ENCODE measurements at regions not wholly inside any gene's neighbourhood (a gene's known extent, or its start where the extent isn't known, plus 50 kb on each side); places are given as distances from the start of the nearest gene placed in this dataset.
A peak's percentile ranks its signal among the peaks of the same experiment; 100 is the strongest.

GRCh38 chr3:18758047-18758704, 333.0 kb upstream of the SATB1 start:
- Histone ChIP-seq H3K36me3 (ENCODE audit: control insufficient read depth in 2 of 2, insufficient read depth in 1 of 2, low read length in 2 of 2) (no peaks in the 10 kb centered on the region), H3K9me3 (ENCODE audit: control insufficient read depth, insufficient read depth, low read depth, low read length) (no peaks in the 10 kb centered on the region), H3K4me3 (ENCODE audit: low read depth, low read length) (no peak overlapping the region), H3K27ac (ENCODE audit: extremely low read depth, low read depth, low read length) (no peak overlapping the region), H3K4me1 (ENCODE audit: control insufficient read depth, insufficient read depth, low read length) (no peaks in the 10 kb centered on the region)
- CTCF ChIA-PET, result interaction anchor here (0.6 to 3.9 kb wide), 13 partner anchors 8 to 1481 kb away, joined by 3 to 28 read pairs (median 4); no protein-coding TSS in a partner anchor
- TF ChIP-seq KLF17 (tag by site-specific recombination; IDR thresholded peaks at IDR 0.05), result no peak
- peak; percentile 57 for TF ChIP-seq SCRT2 (tag by site-specific recombination; IDR thresholded peaks at IDR 0.05)
- TF ChIP-seq ZXDB (tag by site-specific recombination; IDR thresholded peaks at IDR 0.05), result no peak
- 0 out of 2 replicates have a peak, but pooled peaks have one; percentile 9 for TF ChIP-seq GLIS1 (tag by site-specific recombination; IDR thresholded peaks at IDR 0.05)
- no peak for TF ChIP-seq AEBP2 (tag by site-specific recombination; IDR thresholded peaks at IDR 0.05; ENCODE audit: borderline replicate concordance)
- peak; percentile 79 for TF ChIP-seq ZNF654 (tag by site-specific recombination; IDR thresholded peaks at IDR 0.05; ENCODE audit: low read depth)
- POLR2A ChIA-PET, result no interaction called here

DNA sequence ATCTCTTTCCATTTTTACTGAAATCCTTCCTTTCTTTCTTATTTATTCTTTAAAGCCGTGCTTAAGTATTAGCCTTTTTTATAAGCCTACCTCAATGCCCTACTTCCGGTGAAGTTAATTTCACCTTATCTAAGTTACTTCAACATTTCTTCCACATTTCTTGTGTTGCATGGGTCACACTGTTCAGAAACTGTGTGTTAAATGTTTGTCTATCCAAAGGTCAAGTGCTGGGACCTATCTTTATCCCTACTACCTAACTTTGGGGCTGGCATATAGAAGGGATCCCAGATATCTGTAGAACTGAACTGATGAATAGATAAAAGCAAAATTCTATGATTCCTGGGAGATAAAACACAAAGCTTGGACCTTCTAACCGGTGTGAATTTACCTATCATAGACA, 332.3 kb upstream of the SATB1 start:
- Histone ChIP-seq H3K9me3 (ENCODE audit: control insufficient read depth, insufficient read depth, low read depth, low read length) (no peaks in the 10 kb centered on the region), H3K27ac (ENCODE audit: extremely low read depth, low read depth, low read length) (no peak overlapping the region), H3K36me3 (ENCODE audit: control insufficient read depth in 2 of 2, insufficient read depth in 1 of 2, low read length in 2 of 2) (no peaks in the 10 kb centered on the region), H3K4me3 (ENCODE audit: low read depth, low read length) (no peak overlapping the region), H3K4me1 (ENCODE audit: control insufficient read depth, insufficient read depth, low read length) (no peaks in the 10 kb centered on the region)
- POLR2A ChIA-PET, result no interaction called here
- TF ChIP-seq ZNF76 (tag by site-specific recombination; IDR thresholded peaks at IDR 0.05; ENCODE audit: borderline replicate concordance, low read depth) (no peak), PRDM2 (tag by site-specific recombination; IDR thresholded peaks at IDR 0.05; ENCODE audit: borderline replicate concordance) (no peak), TRIM28 (IDR thresholded peaks at IDR 0.05; ENCODE audit: borderline replicate concordance, low read length) (no peak), KLF17 (tag by site-specific recombination; IDR thresholded peaks at IDR 0.05) (no peak), ZNF768 (tag by site-specific recombination; IDR thresholded peaks at IDR 0.05) (no peak), ZNF112 (tag by site-specific recombination; IDR thresholded peaks at IDR 0.05) (no peak), ZNF639 (tag by site-specific recombination; IDR thresholded peaks at IDR 0.05) (no peak), ZBTB48 (tag by site-specific recombination; IDR thresholded peaks at IDR 0.05) (no peak), SP7 (tag by site-specific recombination; IDR thresholded peaks at IDR 0.05) (no peak), ZSCAN30 (tag by site-specific recombination; IDR thresholded peaks at IDR 0.05) (no peak), ZNF777 (tag by site-specific recombination; IDR thresholded peaks at IDR 0.05; ENCODE audit: borderline replicate concordance) (no peak), ZNF560 (tag by site-specific recombination; IDR thresholded peaks at IDR 0.05; ENCODE audit: borderline replicate concordance) (no peak), WT1 (tag by site-specific recombination; IDR thresholded peaks at IDR 0.05) (no peak), ZNF571 (tag by site-specific recombination; IDR thresholded peaks at IDR 0.05) (no peak), ZNF311 (tag by site-specific recombination; IDR thresholded peaks at IDR 0.05; ENCODE audit: borderline replicate concordance) (no peak), ZNF785 (tag by site-specific recombination; IDR thresholded peaks at IDR 0.05) (no peak), ZNF341 (tag by site-specific recombination; IDR thresholded peaks at IDR 0.05; ENCODE audit: low read depth) (no peak), ZNF658 (tag by site-specific recombination; IDR thresholded peaks at IDR 0.05) (no peak), ZNF501 (tag by site-specific recombination; IDR thresholded peaks at IDR 0.05) (no peak)
- CTCF ChIA-PET, result interaction anchor here (0.7 to 3.9 kb wide), 7 partner anchors 8 to 916 kb away, joined by 3 to 28 read pairs (median 6); no protein-coding TSS in a partner anchor

All from HEK293 (cell line).